GM12878 (cell line): ENCODE measurements at regions not wholly inside any gene's neighbourhood (a gene's known extent, or its start where the extent isn't known, plus 50 kb on each side); places are given as distances from the start of the nearest gene placed in this dataset.

Experiments
- ATF3 ChIP-seq: IDR thresholded peaks from 2 replicates; pipeline ENCODE4 v1.6.1; 2011; ENCODE audit warnings: low read depth, mild to moderate bottlenecking, low read length, moderate library complexity, borderline replicate concordance; ENCODE audit errors: extremely low read depth
- CTCF ChIP-seq, 3 experiments: IDR thresholded peaks in 2 of 3; conservative IDR thresholded peaks in 1 of 3; 2 replicates each; pipeline ENCODE4 v1.5.1; 2011; ENCODE audit warnings: low read depth in 3 of 3, low read length in 3 of 3, mild to moderate bottlenecking in 3 of 3, control low read depth in 2 of 3, moderate library complexity in 2 of 3, inconsistent platforms in 1 of 3, mixed read lengths in 1 of 3; ENCODE audit not compliant: control insufficient read depth in 2 of 3, insufficient read depth in 1 of 3; ENCODE audit errors: extremely low read depth in 1 of 3
- POLR2A ChIP-seq: IDR thresholded peaks from 2 replicates; pipeline ENCODE4 v1.6.1; 2011; ENCODE audit warnings: low read depth, mild to moderate bottlenecking, low read length
- POLR2AphosphoS2 ChIP-seq: IDR thresholded peaks from 2 replicates; pipeline ENCODE4 v1.6.1; 2011; ENCODE audit warnings: low read depth, mild to moderate bottlenecking, low read length, improper control_type of control experiment, moderate library complexity
- POLR2AphosphoS5 ChIP-seq: IDR thresholded peaks from 2 replicates; pipeline ENCODE4 v1.6.1; 2011; ENCODE audit warnings: mild to moderate bottlenecking, low read length, inconsistent platforms
- RBBP5 ChIP-seq: fragments of 200-600 bp; sonication (generic); conservative IDR thresholded peaks from 2 replicates; pipeline ENCODE4 v1.6.1; 2016
- RFX5 ChIP-seq: IDR thresholded peaks from 2 replicates; pipeline ENCODE4 v1.6.1; 2011; ENCODE audit warnings: low read depth, low read length, improper control_type of control experiment
- ZBTB4 ChIP-seq: fragments of 450-650 bp; formaldehyde crosslinking; IDR thresholded peaks from 2 replicates; pipeline ENCODE4 v1.4.0; 2022; ENCODE audit warnings: mild to moderate bottlenecking, moderate library complexity
- ZNF274 ChIP-seq: IDR thresholded peaks from one replicate; pipeline ENCODE4 v1.8.0; 2011; ENCODE audit not compliant: insufficient read length, insufficient read depth

GRCh38 chr3:79902151-79902550 is 134.4 kb upstream of the ROBO1 start:
- TF ChIP-seq CTCF (IDR thresholded peaks at IDR 0.05 in 2 of 3, conservative IDR thresholded peaks at IDR 0.05 in 1 of 3; ENCODE audit: control insufficient read depth in 2 of 3, extremely low read depth in 1 of 3, insufficient read depth in 1 of 3, low read depth in 3 of 3, low read length in 3 of 3) (no peak), POLR2A (no peak), ATF3 (no peak), POLR2AphosphoS5 (no peak), POLR2AphosphoS2 (no peak), RFX5 (no peak), ZNF274 (no peak), RBBP5 (no peak), ZBTB4 (CRISPR knock-in tag) (no peak)
